MM.1S (cell line): ENCODE measurements at regions not wholly inside any gene's neighbourhood (a gene's known extent, or its start where the extent isn't known, plus 50 kb on each side); places are given as distances from the start of the nearest gene placed in this dataset.
"Not testable (repeated sequence)": the region's sequence is repeated elsewhere in the genome, so short reads cannot be mapped to it uniquely, and the experiment has no call there.

Experiments
- DNase-seq: peaks from one replicate; pipeline ENCODE4 v3.0.0-alpha.2; 2015
- H2AFZ ChIP-seq: fragments of 300-600 bp; sonication (generic); 2 replicates; pipeline ENCODE4 v1.6.0; 2016; ENCODE audit warnings: antibody characterized with exemption, low read length
- H3F3A ChIP-seq: fragments of 300-600 bp; sonication (generic); 2 replicates; pipeline ENCODE4 v1.6.1; 2016; ENCODE audit warnings: mild to moderate bottlenecking, antibody characterized with exemption, low read length, moderate library complexity, mixed read lengths; ENCODE audit not compliant: insufficient read depth
- H3K27ac ChIP-seq: fragments of 300-600 bp; sonication (generic); 2 replicates; pipeline ENCODE4 v1.5.1; 2016; ENCODE audit warnings: mild to moderate bottlenecking, low read length
- H3K27me3 ChIP-seq: fragments of 300-600 bp; sonication (generic); replicated peaks from 2 replicates; pipeline ENCODE4 v1.6.0; 2016; ENCODE audit warnings: low read length; ENCODE audit not compliant: insufficient read depth
- H3K36me3 ChIP-seq: fragments of 300-600 bp; sonication (generic); replicated peaks from 2 replicates; pipeline ENCODE4 v1.6.1; 2016; ENCODE audit warnings: mild to moderate bottlenecking, low read length, mixed read lengths; ENCODE audit not compliant: insufficient read depth
- H3K4me1 ChIP-seq: fragments of 300-600 bp; sonication (generic); 2 replicates; pipeline ENCODE4 v1.6.1; 2016; ENCODE audit warnings: low read length, mixed read lengths
- H3K4me2 ChIP-seq: fragments of 300-600 bp; sonication (generic); 2 replicates; pipeline ENCODE4 v1.6.0; 2016; ENCODE audit warnings: low read depth, low read length
- H3K4me3 ChIP-seq: fragments of 300-600 bp; sonication (generic); 2 replicates; pipeline ENCODE4 v1.5.1; 2016; ENCODE audit warnings: low read length, mixed read lengths
- H3K79me2 ChIP-seq: fragments of 300-600 bp; sonication (generic); 2 replicates; pipeline ENCODE4 v1.6.1; 2016; ENCODE audit warnings: mixed run types, low read length, mixed read lengths
- H3K9ac ChIP-seq: fragments of 300-600 bp; sonication (generic); 2 replicates; pipeline ENCODE4 v1.6.1; 2016; ENCODE audit warnings: low read length, mixed read lengths
- H3K9me2 ChIP-seq: fragments of 300-600 bp; sonication (generic); replicated peaks from 2 replicates; pipeline ENCODE4 v1.6.1; 2016; ENCODE audit warnings: mild to moderate bottlenecking, low read length, mixed read lengths; ENCODE audit not compliant: insufficient read depth
- H3K9me3 ChIP-seq: fragments of 300-600 bp; sonication (generic); replicated peaks from 2 replicates; pipeline ENCODE4 v1.6.1; 2016; ENCODE audit warnings: mild to moderate bottlenecking, low read length, mixed read lengths; ENCODE audit not compliant: insufficient read depth
- H4K20me1 ChIP-seq: fragments of 300-600 bp; sonication (generic); 2 replicates; pipeline ENCODE4 v1.6.1; 2016; ENCODE audit warnings: mild to moderate bottlenecking, low read length, moderate library complexity, mixed read lengths; ENCODE audit not compliant: insufficient read depth

- H3K79me2 ChIP-seq, H3F3A ChIP-seq, H3K27me3 ChIP-seq, H3K9me2 ChIP-seq, H3K4me1 ChIP-seq, H4K20me1 ChIP-seq, H3K27ac ChIP-seq, H3K9me3 ChIP-seq, H3K36me3 ChIP-seq, H3K9ac ChIP-seq, H3K4me2 ChIP-seq, DNase-seq, H3K4me3 ChIP-seq, H2AFZ ChIP-seq: not testable (repeated sequence)
Measured at GRCh38 chr22:21293702-21294101, 89.8 kb upstream of the RIMBP3B start.

DNA sequence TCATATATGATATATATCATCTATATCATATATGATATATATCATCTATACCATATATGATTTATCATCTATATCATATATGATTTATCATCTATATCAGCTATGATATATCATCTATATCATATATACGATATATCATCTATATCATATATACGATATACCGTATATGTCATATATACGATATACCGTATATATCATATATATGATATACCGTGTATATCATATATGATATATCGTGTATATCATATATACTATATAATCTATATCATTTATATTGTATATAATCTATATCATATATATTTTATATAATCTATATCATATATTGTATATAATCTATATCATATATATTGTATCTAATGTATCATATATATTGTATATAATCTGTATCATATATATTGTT, 55.9 kb upstream of the RIMBP3B start:
- not testable (repeated sequence) for H3K36me3 ChIP-seq, H3K9ac ChIP-seq, H3K4me2 ChIP-seq, H4K20me1 ChIP-seq, H3K4me3 ChIP-seq, H3K4me1 ChIP-seq, H3K27me3 ChIP-seq, H3K9me3 ChIP-seq, H2AFZ ChIP-seq, H3K79me2 ChIP-seq, H3K27ac ChIP-seq, H3K9me2 ChIP-seq, DNase-seq, H3F3A ChIP-seq
